IMR-90 (cell line): ENCODE measurements at regions not wholly inside any gene's neighbourhood (a gene's known extent, or its start where the extent isn't known, plus 50 kb on each side); places are given as distances from the start of the nearest gene placed in this dataset.

ENCODE experiments used
- ATAC-seq: fragments of 200-7000 bp; cut with Tn5 transposase; 2 replicates; pipeline ENCODE4 v1.9.1; 2020; ENCODE audit warnings: low read depth, mild to moderate bottlenecking, moderate library complexity
- BruUV-seq: library from RNA; stranded (reverse); fragments of 400-500 nt; replicated peaks from 2 replicates; lab custom pipeline; 2021; lab: Mats Ljungman, UMichigan
- CTCF ChIA-PET: fragments of 300-600 bp; formaldehyde crosslinking; extraction: SDS; loops from one replicate; lab custom pipeline; 2021; ENCODE audit warnings: antibody characterized with exemption; lab: Yijun Ruan, JAX
- POLR2A ChIA-PET: fragments of 300-600 bp; sonication (Branson Sonifier 250); formaldehyde crosslinking; loops from one replicate; lab custom pipeline; 2022; ENCODE audit warnings: antibody characterized with exemption; ENCODE audit not compliant: unreplicated experiment; lab: Charles Lee
- DNase-seq: peaks from one replicate; pipeline ENCODE4 v3.0.0; 2013
- H2AFZ ChIP-seq: replicated peaks from 2 replicates; pipeline ENCODE3; 2013; ENCODE audit warnings: low read length, mild to moderate bottlenecking; ENCODE audit not compliant: poor library complexity
- H2AK5ac ChIP-seq: 2 replicates; pipeline ENCODE4 v1.6.1; 2013; ENCODE audit warnings: low read depth, low read length, inconsistent platforms
- H2AK9ac ChIP-seq: replicated peaks from 2 replicates; pipeline ENCODE3; 2013; ENCODE audit warnings: mild to moderate bottlenecking, low read depth, low read length, moderate library complexity; ENCODE audit not compliant: poor library complexity
- H2BK120ac ChIP-seq: 2 replicates; pipeline ENCODE4 v1.6.1; 2013; ENCODE audit warnings: low read depth, low read length, inconsistent platforms
- H2BK15ac ChIP-seq: 3 replicates; pipeline ENCODE4 v1.6.1; 2013; ENCODE audit warnings: low read depth, low read length, inconsistent platforms
- H2BK20ac ChIP-seq: 2 replicates; pipeline ENCODE4 v1.6.1; 2013; ENCODE audit warnings: low read depth, mild to moderate bottlenecking, inconsistent platforms, low read length, moderate library complexity
- H2BK5ac ChIP-seq: 2 replicates; pipeline ENCODE4 v1.6.1; 2013; ENCODE audit warnings: mild to moderate bottlenecking, low read depth, low read length, inconsistent platforms; ENCODE audit not compliant: poor library complexity, severe bottlenecking
- H3K14ac ChIP-seq: replicated peaks from 2 replicates; pipeline ENCODE4 v1.6.1; 2013; ENCODE audit warnings: low read depth, low read length, inconsistent platforms
- H3K18ac ChIP-seq: 2 replicates; pipeline ENCODE4 v1.6.1; 2013; ENCODE audit warnings: low read depth, low read length, control low read depth
- H3K23ac ChIP-seq: 2 replicates; pipeline ENCODE4 v1.6.1; 2013; ENCODE audit warnings: low read depth, low read length, inconsistent platforms
- H3K27ac ChIP-seq: 2 replicates; pipeline ENCODE4 v1.5.1; 2013; ENCODE audit warnings: mild to moderate bottlenecking, control low read depth, low read length; ENCODE audit not compliant: insufficient read depth
- H3K27me3 ChIP-seq: 2 replicates; pipeline ENCODE4 v1.6.1; 2013; ENCODE audit warnings: low read length; ENCODE audit not compliant: control insufficient read depth, insufficient read depth
- H3K36me3 ChIP-seq: 2 replicates; pipeline ENCODE4 v1.6.1; 2013; ENCODE audit warnings: low read length, mixed read lengths; ENCODE audit not compliant: control insufficient read depth, insufficient read depth
- H3K4ac ChIP-seq: 2 replicates; pipeline ENCODE4 v1.6.1; 2013; ENCODE audit warnings: low read depth, low read length, inconsistent platforms
- H3K4me1 ChIP-seq: 2 replicates; pipeline ENCODE4 v1.6.1; 2013; ENCODE audit warnings: low read length, mixed read lengths; ENCODE audit not compliant: control insufficient read depth, insufficient read depth
- H3K4me2 ChIP-seq: 2 replicates; pipeline ENCODE4 v1.6.1; 2013; ENCODE audit warnings: low read depth, mild to moderate bottlenecking, control low read depth, low read length, moderate library complexity
- H3K4me3 ChIP-seq: 2 replicates; pipeline ENCODE4 v1.5.1; 2013; ENCODE audit warnings: low read depth, mild to moderate bottlenecking, control low read depth, low read length, moderate library complexity; ENCODE audit not compliant: insufficient read depth
- H3K56ac ChIP-seq: 2 replicates; pipeline ENCODE4 v1.6.1; 2013; ENCODE audit warnings: low read length, inconsistent platforms; ENCODE audit not compliant: insufficient read depth; ENCODE audit errors: extremely low read depth
- H3K79me1 ChIP-seq, 2 experiments: 2 replicates each; pipeline ENCODE4 v1.6.1; 2013; ENCODE audit warnings: low read length in 2 of 2, inconsistent platforms in 1 of 2, low read depth in 1 of 2
- H3K9ac ChIP-seq: 2 replicates; pipeline ENCODE4 v1.6.1; 2013; ENCODE audit warnings: low read depth, low read length, control low read depth
- H3K9me1 ChIP-seq: 2 replicates; pipeline ENCODE4 v1.6.1; 2013; ENCODE audit warnings: low read length, inconsistent platforms; ENCODE audit not compliant: insufficient read depth
- H3K9me3 ChIP-seq: 2 replicates; pipeline ENCODE4 v1.6.1; 2013; ENCODE audit warnings: low read length; ENCODE audit not compliant: control insufficient read depth, insufficient read depth
- H4K20me1 ChIP-seq: 2 replicates; pipeline ENCODE4 v1.6.1; 2013; ENCODE audit warnings: low read length, inconsistent platforms; ENCODE audit not compliant: insufficient read depth
- H4K5ac ChIP-seq: 2 replicates; pipeline ENCODE4 v1.6.1; 2013; ENCODE audit warnings: mild to moderate bottlenecking, low read depth, low read length, control low read depth
- H4K8ac ChIP-seq, 2 experiments: 2 replicates each; pipeline ENCODE4 v1.6.1; 2013; ENCODE audit warnings: low read depth in 2 of 2, low read length in 2 of 2, control low read depth in 1 of 2, inconsistent platforms in 1 of 2
- H4K91ac ChIP-seq: 2 replicates; pipeline ENCODE4 v1.6.1; 2013; ENCODE audit warnings: low read depth, low read length, inconsistent platforms; ENCODE audit not compliant: insufficient read depth
- BHLHE40 ChIP-seq: fragments of 150-350 bp; IDR thresholded peaks from 2 replicates; pipeline ENCODE4 v1.6.1; 2016; ENCODE audit warnings: mild to moderate bottlenecking, low read depth, low read length
- CEBPB ChIP-seq: IDR thresholded peaks from 2 replicates; pipeline ENCODE4 v1.6.1; 2012; ENCODE audit warnings: low read depth, low read length, improper control_type of control experiment
- CHD1 ChIP-seq: IDR thresholded peaks from 2 replicates; pipeline ENCODE4 v1.6.1; 2012; ENCODE audit warnings: low read depth, low read length, improper control_type of control experiment
- FOS ChIP-seq: fragments of 150-350 bp; IDR thresholded peaks from 2 replicates; pipeline ENCODE4 v1.6.1; 2016; ENCODE audit warnings: low read depth, low read length
- MAFK ChIP-seq: IDR thresholded peaks from 2 replicates; pipeline ENCODE4 v1.6.1; 2012; ENCODE audit warnings: low read depth, low read length, improper control_type of control experiment
- MAZ ChIP-seq: IDR thresholded peaks from 2 replicates; pipeline ENCODE4 v1.6.1; 2012; ENCODE audit warnings: low read depth, mild to moderate bottlenecking, low read length, improper control_type of control experiment, moderate library complexity, borderline replicate concordance
- MXI1 ChIP-seq: IDR thresholded peaks from 2 replicates; pipeline ENCODE4 v1.6.1; 2012; ENCODE audit warnings: low read depth, mild to moderate bottlenecking, low read length, moderate library complexity, borderline replicate concordance
- NFE2L2 ChIP-seq: fragments of 150-350 bp; IDR thresholded peaks from 2 replicates; pipeline ENCODE4 v1.6.1; 2016; ENCODE audit warnings: low read depth, mild to moderate bottlenecking, low read length
- POLR2A ChIP-seq: IDR thresholded peaks from 2 replicates; pipeline ENCODE4 v1.6.1; 2012; ENCODE audit warnings: mild to moderate bottlenecking, low read depth, low read length
- RAD21 ChIP-seq: IDR thresholded peaks from 2 replicates; pipeline ENCODE4 v1.6.1; 2012; ENCODE audit warnings: low read length, improper control_type of control experiment
- RCOR1 ChIP-seq: IDR thresholded peaks from 2 replicates; pipeline ENCODE4 v1.6.1; 2012; ENCODE audit warnings: mild to moderate bottlenecking, low read length, improper control_type of control experiment; ENCODE audit not compliant: insufficient replicate concordance
- RFX5 ChIP-seq: IDR thresholded peaks from 2 replicates; pipeline ENCODE4 v1.8.0; 2012; ENCODE audit warnings: low read depth, mild to moderate bottlenecking, low read length, moderate library complexity
- SMC3 ChIP-seq: fragments of 150-350 bp; IDR thresholded peaks from 2 replicates; pipeline ENCODE4 v1.6.1; 2016; ENCODE audit warnings: low read depth, mild to moderate bottlenecking, antibody characterized with exemption, low read length, moderate library complexity
- USF2 ChIP-seq: fragments of 150-350 bp; IDR thresholded peaks from 2 replicates; pipeline ENCODE4 v1.6.1; 2017; ENCODE audit warnings: mild to moderate bottlenecking, antibody characterized with exemption, low read length, low read depth
- WGBS, 2 experiments: methylation state at CpG; one replicate each; pipeline versions ENCODE4 v1.1.5 to v1.1.7; 2013; ENCODE audit warnings: missing lambda C conversion rate in 2 of 2; ENCODE audit not compliant: insufficient read length in 1 of 2; ENCODE audit errors: extremely low coverage in 2 of 2; 5-methylcytosine and 5-hydroxymethylcytosine counted together
- dilution Hi-C: fragments of 300-500 bp; cut with HindIII; formaldehyde crosslinking; loops from one replicate; pipeline ENCODE4 v1.14.3; 2018; ENCODE audit warnings: low sequenced_read_pairs; ENCODE audit not compliant: unreplicated experiment
- in situ Hi-C: fragments of 300-500 bp; cut with MboI; formaldehyde crosslinking; loops from 3 replicates; pipeline ENCODE4 v1.14.3; 2019; ENCODE audit warnings: low sequenced_read_pairs, inconsistent platforms, mixed read lengths
- intact Hi-C: fragments of 100-400 bp; cut with micrococcal nuclease; formaldehyde crosslinking; loops from 2 replicates; pipeline ENCODE4 v1.10.0; 2022
- TF ChIP-seq, protein P1 (sequence below): fragments of 150-350 bp; IDR thresholded peaks from 2 replicates; pipeline ENCODE4 v1.6.1; 2016; ENCODE audit warnings: low read depth, mild to moderate bottlenecking, low read length, moderate library complexity, borderline replicate concordance
- TF ChIP-seq, protein P2 (sequence below): conservative IDR thresholded peaks from 2 replicates; pipeline ENCODE4 v1.5.1; 2012; ENCODE audit warnings: mild to moderate bottlenecking, low read depth, low read length, improper control_type of control experiment

DNA sequence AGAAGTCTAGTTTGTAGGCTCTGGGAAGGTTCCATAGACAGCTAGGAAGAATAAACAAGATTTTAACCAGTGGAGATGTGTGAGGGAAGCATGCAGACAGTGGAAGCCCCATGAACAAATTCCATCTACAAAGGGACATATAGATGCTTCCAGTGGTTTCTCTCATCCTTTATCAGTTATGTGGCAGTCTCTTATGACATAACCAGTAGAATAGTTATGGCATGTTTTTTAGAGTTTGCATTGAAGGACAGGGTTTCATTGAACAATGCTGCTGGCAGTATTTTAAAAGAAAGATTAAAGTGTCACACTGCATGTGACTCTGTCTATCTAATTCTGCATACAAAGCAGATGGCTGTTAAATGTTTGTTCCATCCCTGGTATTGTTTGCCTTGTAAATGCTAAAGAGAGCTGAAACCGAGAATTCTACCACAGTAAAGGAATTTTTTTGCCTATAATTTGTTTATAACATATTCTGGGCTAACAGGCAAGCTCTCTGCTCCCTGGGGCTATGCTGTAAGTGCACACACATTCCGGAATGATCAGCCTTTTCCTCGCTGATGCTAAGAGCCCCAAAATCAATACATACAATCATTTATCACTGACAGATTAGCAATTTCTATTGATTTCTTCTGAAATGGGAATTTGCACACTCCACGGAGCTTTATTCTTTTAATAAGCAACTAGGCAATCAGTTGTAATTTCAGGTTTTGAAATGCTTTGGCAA is 76.8 kb upstream of the PELI1 start:
- Histone ChIP-seq H2AK5ac (no peak overlapping the region), H3K4me1 (no peaks in the 10 kb centered on the region), H3K9ac (no peak overlapping the region), H3K18ac (no peak overlapping the region), H3K4ac (no peak overlapping the region), H3K23ac (no peak overlapping the region), H3K4me2 (no peak overlapping the region), H2BK120ac (no peak overlapping the region), H4K8ac (no peak overlapping the region), H4K91ac (no peak overlapping the region), H3K9me3 (no peaks in the 10 kb centered on the region), H2BK20ac (no peak overlapping the region), H3K27me3 (peaks cover 31% of the 10 kb centered on the region), H3K36me3 (no peaks in the 10 kb centered on the region), H4K20me1 (no peaks in the 10 kb centered on the region), H2BK5ac (no peak overlapping the region), H2AK9ac (no peak overlapping the region), H4K5ac (no peak overlapping the region), H3K14ac (no peak overlapping the region), H2AFZ (no peak overlapping the region), H3K56ac (no peak overlapping the region), H3K79me1 (no peaks in the 10 kb centered on the region), H3K4me3 (no peak overlapping the region), H3K27ac (no peak overlapping the region), H3K9me1 (no peaks in the 10 kb centered on the region), H2BK15ac (no peak overlapping the region)
- intact Hi-C loops (no loop called here), dilution Hi-C loops (no loop called here), in situ Hi-C loops (no loop called here)
- TF ChIP-seq, protein P1, sequence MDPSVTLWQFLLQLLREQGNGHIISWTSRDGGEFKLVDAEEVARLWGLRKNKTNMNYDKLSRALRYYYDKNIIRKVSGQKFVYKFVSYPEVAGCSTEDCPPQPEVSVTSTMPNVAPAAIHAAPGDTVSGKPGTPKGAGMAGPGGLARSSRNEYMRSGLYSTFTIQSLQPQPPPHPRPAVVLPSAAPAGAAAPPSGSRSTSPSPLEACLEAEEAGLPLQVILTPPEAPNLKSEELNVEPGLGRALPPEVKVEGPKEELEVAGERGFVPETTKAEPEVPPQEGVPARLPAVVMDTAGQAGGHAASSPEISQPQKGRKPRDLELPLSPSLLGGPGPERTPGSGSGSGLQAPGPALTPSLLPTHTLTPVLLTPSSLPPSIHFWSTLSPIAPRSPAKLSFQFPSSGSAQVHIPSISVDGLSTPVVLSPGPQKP = no peak
- TF ChIP-seq CHD1 = no peak
- TF ChIP-seq RCOR1 = no peak
- TF ChIP-seq RFX5 = no peak
- TF ChIP-seq RAD21 = no peak
- TF ChIP-seq SMC3 = no peak
- TF ChIP-seq USF2 = no peak
- no peak for TF ChIP-seq BHLHE40
- TF ChIP-seq POLR2A = no peak
- no peak for TF ChIP-seq MAZ
- TF ChIP-seq FOS = no peak
- no peak for TF ChIP-seq MAFK
- TF ChIP-seq NFE2L2 = no peak
- TF ChIP-seq CEBPB = no peak
- TF ChIP-seq MXI1 = no peak
- TF ChIP-seq, protein P2, sequence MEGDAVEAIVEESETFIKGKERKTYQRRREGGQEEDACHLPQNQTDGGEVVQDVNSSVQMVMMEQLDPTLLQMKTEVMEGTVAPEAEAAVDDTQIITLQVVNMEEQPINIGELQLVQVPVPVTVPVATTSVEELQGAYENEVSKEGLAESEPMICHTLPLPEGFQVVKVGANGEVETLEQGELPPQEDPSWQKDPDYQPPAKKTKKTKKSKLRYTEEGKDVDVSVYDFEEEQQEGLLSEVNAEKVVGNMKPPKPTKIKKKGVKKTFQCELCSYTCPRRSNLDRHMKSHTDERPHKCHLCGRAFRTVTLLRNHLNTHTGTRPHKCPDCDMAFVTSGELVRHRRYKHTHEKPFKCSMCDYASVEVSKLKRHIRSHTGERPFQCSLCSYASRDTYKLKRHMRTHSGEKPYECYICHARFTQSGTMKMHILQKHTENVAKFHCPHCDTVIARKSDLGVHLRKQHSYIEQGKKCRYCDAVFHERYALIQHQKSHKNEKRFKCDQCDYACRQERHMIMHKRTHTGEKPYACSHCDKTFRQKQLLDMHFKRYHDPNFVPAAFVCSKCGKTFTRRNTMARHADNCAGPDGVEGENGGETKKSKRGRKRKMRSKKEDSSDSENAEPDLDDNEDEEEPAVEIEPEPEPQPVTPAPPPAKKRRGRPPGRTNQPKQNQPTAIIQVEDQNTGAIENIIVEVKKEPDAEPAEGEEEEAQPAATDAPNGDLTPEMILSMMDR = no peak
- CTCF ChIA-PET = interaction anchor here (1.4 kb wide), 2 partner anchors 25 to 92 kb away, joined by 3 to 4 read pairs; no protein-coding TSS in a partner anchor
- no CpG with 5 or more reads among the region's 4 CpGs for WGBS, 2 experiments
- DNase-seq (no peak), ATAC-seq (no peak)
- POLR2A ChIA-PET = no interaction called here
- BruUV-seq = no TSS peak
